Spleen (tissue), 7 donors: ENCODE measurements at regions not wholly inside any gene's neighbourhood (a gene's known extent, or its start where the extent isn't known, plus 50 kb on each side); places are given as distances from the start of the nearest gene placed in this dataset.

Experiments used
- CTCF ChIP-seq, 11 experiments: fragments of 200-600 bp in 7 of 11; fragments of 450-650 bp in 4 of 11; sonication (generic) in 4 of 11; IDR thresholded peaks in 8 of 11; conservative IDR thresholded peaks in 3 of 11; 1 replicate in 7 of 11; 2 replicates in 4 of 11; pipeline versions ENCODE4 v1.4.0 to v1.8.0; 2016 to 2021; ENCODE audit warnings: antibody characterized with exemption in 11 of 11, inconsistent platforms in 4 of 11, mild to moderate bottlenecking in 1 of 11
- POLR2A ChIP-seq, 3 donors: fragments of 450-650 bp; IDR thresholded peaks; one replicate each; pipeline ENCODE4 v1.5.1; 2017; ENCODE audit warnings: antibody characterized with exemption in 3 of 3, mild to moderate bottlenecking in 1 of 3
- donor health status: DM: no; HTN: no; CAD: no; lungs with moderate emphysema.
- donor health status: DM: no; HTN: no; CAD: no.
- donor health status: DM: no; HTN: no; CAD: no.

GRCh38 chr1:172815740-172816139 is 156.8 kb downstream of the FASLG start:
- no peak for TF ChIP-seq POLR2A (IDR thresholded peaks at IDR 0.05)
- no peak for TF ChIP-seq CTCF (IDR thresholded peaks at IDR 0.05 in 8 of 11, conservative IDR thresholded peaks at IDR 0.05 in 3 of 11)
